Pons (tissue), 1 donor: ENCODE measurements at regions not wholly inside any gene's neighbourhood (a gene's known extent, or its start where the extent isn't known, plus 50 kb on each side); places are given as distances from the start of the nearest gene placed in this dataset.
A peak's percentile ranks its signal among the peaks of the same experiment; 100 is the strongest.
"Not testable (repeated sequence)": the region's sequence is repeated elsewhere in the genome, so short reads cannot be mapped to it uniquely, and the experiment has no call there.

Experiments used
- DNase-seq: peaks from one replicate; pipeline ENCODE4 v3.0.0-alpha.2; 2016; ENCODE audit warnings: low spot score

DNA sequence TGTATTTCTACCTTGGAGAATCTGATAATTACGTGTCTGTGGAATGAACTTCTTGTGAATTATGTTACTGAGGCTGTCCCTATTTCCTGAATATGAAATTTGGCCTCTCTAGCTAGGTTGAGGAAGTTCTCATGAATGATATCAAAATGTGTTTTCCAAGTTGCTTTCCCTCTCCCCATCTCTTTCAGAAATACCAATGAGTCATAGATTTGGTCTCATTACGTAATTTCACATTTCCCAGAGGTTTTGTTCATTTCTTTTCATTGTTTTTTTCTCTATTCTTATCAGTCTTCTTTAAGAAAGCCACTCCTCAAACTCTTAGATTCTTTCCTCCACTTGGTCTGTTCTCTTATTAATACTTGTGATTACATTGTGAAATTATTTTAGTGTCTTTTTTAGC lies 923.8 kb upstream of the CDH9 start:
- DNase-seq = no peak

DNA sequence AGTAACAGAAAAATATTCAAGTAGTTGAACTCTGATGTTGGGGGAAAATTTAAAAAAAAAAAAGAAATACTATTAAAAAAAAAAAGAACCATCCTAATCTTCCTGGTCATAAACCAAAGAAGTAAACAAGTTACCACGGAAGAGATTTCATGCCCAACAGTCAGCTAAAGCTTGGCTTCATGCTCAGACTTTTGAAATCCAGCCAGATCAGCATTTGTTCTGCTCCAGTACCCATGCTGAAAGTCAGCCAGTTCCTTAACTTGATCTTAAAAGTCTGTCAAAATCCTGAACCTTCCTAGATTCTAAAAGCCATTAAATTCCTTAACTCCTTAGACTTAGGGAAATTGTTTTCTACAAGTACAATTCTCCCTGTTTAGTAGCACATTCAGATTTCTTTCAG lies 908.7 kb upstream of the CDH9 start:
- peak; percentile 7 for DNase-seq

DNA sequence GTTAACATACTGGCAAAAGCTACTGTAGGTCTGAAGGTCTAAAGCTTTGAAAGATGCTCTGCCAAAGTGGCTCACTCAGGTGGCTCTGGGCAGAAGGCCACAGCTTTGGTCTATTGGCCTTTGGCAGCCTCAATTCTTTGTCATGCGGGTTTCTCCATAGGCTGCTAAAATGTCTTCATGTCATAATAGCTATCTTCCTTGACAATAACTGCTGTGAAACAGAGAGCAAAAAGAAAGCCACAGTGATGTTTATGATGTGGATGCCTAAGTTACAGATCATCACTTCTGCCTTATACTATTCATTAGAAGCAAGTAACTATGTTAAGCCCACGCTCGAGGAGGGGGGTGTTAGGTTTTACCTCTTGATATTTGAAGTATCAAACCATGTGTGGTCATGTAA lies 906.1 kb upstream of the CDH9 start:
- no peak for DNase-seq

DNA sequence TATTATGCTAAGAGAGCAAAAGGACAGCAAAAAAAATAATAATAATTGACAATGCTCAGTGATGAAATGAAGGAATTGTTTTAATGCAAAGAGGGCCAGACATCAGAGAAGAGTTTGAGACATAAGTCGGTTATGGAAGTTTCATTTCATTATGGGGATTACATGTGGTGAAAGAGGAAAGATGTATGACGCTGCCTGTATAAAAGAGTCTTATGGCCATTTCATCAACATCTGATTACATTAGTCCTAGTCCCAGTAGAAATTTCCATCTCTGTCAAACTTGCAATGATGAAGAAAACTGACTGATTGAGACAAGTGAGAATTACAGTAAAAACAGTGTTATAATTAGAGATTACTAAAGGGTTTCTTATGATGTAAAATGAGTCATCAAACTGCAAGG lies 900.6 kb upstream of the CDH9 start:
- no peak for DNase-seq

DNA sequence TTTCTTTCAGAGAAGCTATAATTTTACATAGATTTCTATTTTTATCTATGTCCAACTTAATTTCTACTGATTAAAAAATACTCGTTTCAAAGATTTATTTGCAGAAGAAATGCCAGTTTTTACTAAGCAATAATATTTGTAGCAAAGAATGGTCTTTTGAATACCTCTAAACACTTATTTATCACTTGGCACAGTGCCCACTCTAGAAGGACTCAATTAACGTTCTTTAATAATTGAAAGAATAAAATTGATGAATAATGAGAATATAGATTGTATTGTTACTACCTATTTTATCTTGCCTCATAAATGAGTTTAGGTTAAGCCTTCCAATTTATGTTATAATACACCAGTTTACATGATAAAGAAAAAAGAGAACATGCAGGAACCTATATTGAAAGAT lies 889.7 kb upstream of the CDH9 start:
- DNase-seq = no peak

DNA sequence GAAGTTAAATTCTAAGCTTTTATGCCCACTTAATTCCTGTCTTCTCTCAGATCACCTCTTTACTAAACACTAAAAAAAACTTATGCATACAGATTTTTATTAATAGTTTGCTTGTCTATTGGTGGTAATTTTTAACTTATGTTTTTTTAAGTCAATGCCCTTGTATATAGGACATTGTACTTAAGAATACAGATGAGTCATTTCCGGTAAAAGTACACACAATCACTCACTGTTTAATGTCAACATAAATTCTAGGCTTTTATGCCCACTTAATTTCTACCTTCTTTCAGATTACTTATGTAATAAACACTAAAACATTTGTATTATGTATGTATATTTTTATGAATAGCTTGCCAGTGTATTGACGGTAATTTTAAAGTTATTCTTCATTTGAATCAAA lies 872.8 kb upstream of the CDH9 start:
- DNase-seq = no peak

DNA sequence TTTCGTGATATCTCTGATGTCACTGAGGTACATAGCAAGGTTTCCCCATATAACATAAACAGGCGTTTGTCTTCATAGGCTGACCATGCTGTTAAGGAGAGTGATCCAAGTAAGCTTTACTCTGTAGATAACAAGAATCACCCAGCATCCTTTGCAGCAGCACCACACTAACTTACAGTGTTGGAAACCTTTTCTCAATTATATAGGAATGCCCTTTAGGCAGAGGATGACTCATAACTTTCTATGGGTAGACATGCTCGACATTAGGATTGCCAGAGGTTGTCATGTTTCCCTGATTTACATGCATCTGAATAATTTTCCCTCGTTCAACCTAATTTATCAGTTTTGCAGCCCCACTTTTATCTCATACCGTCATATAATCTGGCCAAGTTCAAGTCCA lies 870.0 kb upstream of the CDH9 start:
- DNase-seq = no peak

DNA sequence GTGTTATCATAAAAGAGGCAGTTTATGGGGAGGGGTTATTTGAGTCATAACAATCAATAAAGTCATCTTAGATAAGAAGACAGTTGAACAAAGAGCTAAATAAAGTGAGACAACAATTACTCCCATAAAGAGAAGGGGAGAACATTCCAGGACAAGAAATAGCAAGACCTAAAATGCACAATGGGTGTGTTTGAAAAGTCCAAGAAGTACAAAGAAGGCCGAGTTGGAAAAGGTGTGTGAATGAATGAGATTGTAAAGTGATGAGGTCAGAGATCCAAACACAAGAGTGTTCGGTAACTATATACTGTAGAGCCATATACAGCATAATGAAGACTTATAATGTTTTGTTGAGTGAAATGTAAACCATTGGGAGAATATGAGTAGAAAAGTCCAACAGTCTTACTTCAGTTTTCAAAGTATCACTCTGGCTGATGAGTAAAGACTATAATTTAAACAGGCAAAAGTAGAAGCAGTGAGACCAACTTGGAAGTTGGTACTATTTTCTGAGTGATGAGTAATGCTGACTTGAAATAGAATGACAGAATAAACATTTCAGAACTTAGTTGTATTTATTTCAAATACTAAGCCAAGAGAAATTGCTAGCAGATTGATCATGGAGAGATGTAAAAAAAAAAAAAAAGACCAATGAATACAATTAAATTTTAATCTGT lies 868.7 kb upstream of the CDH9 start:
- no peak for DNase-seq

DNA sequence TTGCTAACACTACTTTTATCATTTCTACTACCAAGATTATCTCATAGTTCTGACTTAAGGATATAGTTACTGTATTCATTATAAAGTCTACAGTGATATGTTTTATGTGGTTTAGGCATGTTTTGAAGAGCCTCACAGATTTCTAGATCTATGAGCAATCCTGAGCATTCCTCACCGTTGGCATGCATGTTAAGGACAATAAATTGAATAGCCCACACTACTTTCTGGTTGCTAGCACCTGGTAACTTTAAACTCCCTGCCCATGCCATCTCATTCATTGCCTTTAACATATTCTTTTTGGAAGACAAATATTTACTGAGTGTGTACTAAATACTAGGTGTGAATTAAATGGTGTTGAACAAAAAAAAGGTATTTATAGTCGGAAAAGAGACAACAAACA lies 868.1 kb upstream of the CDH9 start:
- no peak for DNase-seq

DNA sequence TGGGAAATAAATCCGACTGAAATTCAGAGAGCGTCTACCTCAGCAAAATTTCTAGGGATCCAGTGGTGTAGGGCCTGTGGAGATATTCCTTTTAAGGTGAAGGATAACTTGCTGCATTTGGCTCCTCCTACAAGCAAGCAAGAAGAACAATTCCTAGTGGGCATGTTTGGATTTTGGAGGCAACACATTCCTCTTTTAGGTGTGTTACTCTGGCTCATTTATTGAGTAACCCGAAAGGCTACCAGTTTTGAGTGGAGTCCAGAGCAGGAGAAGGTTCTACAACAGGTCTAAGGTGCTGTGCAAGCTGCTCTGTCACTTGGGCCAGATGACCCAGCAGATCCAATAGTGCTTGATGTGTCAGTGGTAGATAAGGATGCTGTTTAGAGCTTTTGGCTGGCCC lies 862.4 kb upstream of the CDH9 start:
- no peak for DNase-seq

DNA sequence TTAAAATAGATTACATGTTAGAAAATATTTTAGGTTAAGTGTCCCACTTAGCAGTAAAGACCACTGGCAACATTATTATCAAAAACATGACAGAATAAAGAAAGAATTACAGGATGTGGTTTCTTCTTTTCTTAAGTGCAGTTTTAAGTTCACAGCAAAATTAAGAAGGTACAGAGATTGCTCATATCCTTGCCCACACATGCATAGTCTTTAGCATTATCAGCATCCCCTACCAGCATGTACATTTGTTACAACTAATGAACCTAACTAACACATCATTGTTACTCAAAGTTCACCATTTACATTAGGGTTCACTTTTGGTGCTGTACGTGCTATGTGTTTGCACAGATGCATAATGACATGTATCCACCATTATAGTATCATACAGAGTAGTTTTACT lies 837.7 kb upstream of the CDH9 start:
- no peak for DNase-seq

DNA sequence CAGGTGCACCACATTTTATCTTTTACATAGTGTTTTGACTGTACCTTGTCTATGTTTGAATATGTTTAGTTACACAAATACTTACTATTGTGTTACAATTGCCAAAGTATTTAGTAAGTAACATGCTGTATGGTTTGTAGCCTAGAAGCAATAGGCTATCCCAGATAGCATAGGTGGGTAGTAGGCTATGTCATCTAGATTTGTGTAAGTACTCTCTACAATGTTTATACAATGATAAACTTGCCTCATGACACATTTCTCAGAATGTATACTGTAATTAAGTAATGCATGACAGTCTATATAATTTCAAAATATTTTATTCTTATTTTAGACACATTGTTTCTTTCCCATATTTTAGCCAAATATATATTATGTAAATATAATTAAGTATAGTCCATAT lies 836.8 kb upstream of the CDH9 start:
- no peak for DNase-seq

DNA sequence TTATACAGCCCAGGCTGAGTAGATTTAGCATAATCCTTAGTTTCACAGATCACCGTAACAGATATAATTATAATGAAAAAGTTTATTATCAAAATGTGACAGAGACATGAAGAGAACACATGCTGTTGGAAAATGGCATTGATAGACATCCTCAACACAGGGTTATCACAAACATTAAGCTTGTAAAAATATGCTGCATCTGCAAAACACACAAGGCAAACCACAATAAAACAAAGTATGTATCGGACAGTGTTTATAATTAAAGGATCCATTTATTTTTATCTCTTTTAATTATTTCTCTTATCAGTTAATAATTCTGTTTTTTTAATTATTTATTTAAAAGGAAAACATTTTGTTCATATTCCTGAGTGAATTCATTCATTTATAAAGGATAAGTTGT lies 829.9 kb upstream of the CDH9 start:
- no peak for DNase-seq

DNA sequence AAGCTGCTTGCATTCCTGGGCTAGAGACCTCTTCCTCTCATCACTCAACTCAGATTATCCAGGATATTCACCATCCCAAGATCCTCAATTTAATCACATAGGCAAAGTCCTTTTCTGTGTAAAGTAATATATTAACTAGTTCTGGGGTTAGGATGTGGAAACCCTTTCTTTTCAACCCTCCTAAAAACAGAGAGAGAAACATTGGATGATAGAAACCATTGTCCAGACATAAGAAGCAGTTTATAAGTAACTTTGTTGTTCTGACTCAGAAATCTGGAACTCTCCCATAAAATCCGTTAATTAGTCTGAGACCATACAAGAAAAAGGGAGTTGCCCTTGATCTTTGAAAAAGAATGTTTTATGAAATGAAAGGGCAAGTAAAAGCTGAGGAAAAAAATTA lies 817.1 kb upstream of the CDH9 start:
- no peak for DNase-seq

DNA sequence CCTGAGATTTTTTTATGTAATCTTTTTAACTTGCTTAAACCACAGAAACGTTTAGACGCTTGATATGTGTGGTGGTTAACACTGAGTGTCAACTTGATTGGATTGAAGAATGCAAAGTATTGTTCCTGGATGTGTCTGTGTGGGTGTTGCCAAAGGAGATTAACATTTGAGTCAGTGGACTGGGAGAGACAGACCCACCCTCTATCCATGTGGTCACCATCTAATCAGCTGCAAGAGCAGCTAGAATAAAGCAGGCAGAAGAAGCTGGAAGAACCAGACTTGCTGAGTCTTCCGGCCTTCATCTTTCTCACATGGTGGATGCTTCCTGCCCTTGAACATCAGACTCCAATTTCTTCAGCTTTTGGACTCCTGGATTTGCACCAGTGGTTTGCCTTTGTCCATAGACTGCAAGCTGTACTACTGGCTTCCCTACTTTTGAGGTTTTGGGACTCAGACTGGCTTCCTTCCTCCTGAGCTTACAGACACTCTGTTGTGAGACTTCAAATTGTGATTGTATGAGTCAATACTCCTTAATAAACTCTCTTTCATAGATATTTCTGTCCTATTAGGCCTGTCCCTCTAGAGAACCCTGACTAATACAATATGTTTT lies 816.0 kb upstream of the CDH9 start:
- no peak for DNase-seq

DNA sequence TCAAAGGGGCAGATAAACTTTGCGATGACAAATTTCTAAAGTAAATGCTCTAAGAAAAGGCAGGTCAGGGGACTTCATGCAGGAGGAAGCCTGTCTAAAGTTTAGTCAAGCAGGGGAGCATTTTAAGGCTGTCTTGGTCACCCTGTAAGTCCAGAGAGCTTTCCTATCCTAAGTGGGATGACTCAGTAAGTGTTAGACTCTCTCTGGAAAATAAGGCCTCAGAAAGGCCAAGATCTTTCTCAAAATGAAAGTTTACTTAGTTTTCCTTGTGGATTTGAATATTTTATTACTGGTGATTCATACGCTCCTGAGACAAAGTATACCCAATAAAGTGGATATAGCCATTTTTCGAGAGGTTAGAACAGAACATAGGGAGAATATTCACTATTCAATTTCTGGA lies 806.9 kb upstream of the CDH9 start:
- DNase-seq = no peak

DNA sequence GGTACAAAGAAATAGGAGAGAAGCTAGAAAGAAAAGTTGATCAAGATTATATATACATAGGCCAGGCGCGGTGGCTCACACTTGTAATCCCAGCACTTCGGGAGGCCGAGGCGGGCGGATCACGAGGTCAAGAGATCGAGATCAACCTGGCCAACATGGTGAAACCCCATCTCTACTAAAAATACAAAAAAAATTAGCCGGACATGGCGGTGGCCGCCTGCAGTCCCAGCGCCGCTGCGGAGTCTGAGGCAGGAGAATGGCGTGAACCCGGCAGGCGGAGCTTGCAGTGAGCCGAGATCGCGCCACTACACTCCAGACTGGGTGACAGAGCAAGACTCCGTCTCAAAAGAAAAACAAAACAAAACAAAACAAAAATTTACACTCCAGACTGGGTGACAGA lies 798.3 kb upstream of the CDH9 start:
- DNase-seq = not testable (repeated sequence)

DNA sequence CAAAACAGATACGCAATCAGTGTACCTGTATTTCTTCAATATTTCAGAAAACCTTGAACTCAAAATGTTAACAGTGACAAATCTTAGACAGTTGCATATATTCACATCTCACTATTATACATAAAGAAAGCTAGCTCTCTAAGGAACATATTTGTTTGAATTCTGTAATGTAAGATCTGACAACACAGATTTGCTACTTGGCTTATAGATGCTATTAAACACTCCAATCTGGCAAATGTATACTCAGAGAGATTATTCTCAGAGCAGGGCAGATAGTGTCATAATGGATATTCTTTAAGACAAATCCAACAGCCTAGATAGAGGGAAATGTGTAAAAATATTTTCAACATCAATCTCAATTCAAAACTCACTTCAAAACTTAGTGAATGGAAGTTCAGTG lies 794.5 kb upstream of the CDH9 start:
- no peak for DNase-seq

DNA sequence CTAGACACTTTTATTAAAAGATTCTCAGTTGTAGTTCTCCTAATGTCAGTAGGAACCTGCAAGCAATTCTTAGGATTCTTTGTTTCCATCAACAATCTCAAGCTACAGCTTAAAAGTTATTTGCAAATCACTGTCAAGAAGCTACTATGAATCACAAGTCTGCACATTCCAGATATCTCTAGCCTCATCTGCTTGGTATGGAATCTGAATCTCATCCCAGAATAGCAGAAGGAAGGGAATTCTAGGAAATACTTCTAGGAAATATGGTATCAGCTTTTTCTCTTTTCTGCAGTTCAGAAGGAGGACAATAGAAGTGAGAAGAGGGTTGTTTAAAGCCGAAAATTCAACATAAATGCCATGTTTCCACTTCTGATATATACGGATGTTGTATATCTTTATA lies 792.2 kb upstream of the CDH9 start:
- DNase-seq = no peak

DNA sequence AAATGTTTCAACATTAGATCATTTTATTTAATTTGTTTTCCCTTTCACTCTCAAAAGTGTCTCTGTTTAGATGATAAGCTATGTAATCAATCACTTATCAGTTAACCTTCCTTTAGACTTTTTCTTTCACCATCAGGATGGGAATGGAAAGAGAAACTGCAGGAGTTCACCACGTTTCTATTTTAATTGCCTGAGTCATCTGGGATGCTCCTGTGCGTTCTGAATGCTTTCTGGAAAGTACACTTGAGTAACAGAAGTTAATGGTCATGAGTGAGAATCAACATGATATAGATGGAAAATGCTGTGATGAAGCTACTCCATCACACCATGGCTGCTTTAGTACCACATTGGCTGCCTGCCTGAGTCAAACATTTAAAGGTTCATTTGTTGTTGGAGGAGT lies 783.3 kb upstream of the CDH9 start:
- no peak for DNase-seq

DNA sequence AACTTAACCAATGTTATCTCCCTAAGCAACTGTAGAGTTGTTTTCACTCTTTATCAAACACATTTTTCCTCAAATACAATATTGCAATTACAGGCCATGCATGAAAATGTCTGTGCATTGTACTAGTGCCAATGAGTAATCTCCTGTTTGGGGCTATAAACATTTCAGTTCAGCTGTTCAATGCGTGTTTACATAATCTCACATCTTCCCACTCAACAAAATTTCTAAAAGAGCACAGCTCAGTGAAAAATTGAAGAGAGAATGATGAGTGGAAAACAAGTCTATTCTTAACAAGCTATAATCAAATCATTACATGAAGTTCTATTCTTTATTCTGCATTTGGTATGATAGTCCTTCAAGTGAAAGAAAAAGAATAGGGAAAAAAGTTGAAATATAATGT lies 780.5 kb upstream of the CDH9 start:
- DNase-seq = no peak

DNA sequence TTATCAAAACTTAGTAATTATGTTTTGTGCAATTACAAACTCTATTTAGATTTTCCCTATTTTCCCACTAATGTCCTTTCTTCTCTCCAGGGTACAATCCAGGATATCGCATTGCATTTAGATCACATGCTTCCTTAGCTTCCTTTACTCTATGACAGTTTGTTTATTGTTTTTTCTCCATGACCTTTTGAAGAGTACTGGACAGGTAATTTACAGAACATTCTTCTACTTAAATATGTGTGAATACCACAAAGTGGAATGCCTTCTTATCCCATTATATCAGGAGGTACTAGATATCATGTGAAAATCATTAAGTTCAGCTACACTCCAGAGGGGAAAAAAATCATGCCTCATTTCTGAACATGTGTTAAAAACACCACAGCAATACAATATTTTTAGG lies 776.6 kb upstream of the CDH9 start:
- no peak for DNase-seq

DNA sequence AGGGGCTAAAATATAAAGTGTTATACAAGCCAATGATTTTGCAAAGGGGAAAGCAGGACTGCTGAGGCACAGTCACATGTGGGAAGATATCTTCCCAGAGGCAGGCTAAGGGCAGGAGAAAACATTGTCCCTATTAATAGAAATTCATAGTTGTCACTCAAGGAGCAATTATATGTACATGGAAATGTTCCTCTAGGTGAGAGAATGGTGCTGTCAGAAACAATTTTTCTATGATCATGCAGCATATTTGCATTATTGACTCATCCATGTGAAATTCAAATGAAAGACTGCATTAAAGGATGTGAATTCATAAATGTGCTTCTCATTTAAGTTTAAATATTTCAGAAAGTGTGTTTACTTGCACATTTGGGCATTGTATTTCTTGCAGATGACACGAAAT lies 775.9 kb upstream of the CDH9 start:
- no peak for DNase-seq

DNA sequence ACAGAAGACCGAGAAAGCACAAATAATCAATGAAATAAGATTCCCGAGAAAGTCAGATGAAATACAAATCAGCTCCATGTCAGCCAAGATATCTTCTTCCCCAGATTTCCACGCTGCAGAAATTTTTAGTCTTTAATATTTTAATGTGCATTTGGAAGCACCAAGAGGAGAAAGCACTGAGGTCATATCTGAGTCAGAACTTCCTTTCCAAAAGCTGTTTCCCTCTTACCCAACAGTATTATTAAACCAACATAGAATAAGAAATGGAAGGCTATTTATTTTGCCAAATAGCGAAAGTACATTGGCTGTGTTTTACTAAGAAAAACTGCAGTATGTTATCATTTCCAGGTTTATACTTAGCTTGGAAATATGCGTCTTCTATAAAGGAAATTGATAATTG lies 772.1 kb upstream of the CDH9 start:
- no peak for DNase-seq

DNA sequence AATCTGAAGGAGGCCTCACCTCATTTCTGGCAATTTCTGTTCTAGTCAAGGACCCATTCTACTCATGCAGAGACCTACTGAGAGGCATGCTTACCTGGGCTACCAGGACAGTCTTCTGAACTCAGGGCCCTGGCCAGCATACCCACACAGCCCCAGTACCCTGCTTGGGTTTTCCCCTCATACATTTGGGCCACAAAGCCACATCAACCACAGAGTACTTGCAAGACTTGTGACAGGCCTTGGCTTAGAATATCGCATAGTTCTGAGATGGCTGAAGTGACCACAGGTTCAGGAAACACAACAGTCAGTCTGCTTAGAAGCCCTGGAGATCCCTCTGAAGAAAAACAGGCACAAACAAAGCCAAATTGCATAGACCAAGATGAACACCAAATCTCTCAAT lies 758.8 kb upstream of the CDH9 start:
- no peak for DNase-seq
